Left lung (tissue), 4 donors: ENCODE measurements at regions not wholly inside any gene's neighbourhood (a gene's known extent, or its start where the extent isn't known, plus 50 kb on each side); places are given as distances from the start of the nearest gene placed in this dataset.

Experiments
- ATAC-seq: fragments of 200-7000 bp; cut with Tn5 transposase; one replicate; pipeline ENCODE4 v1.9.1; 2020; ENCODE audit warnings: moderate library complexity
- DNase-seq, 4 donors: peaks; one replicate each; pipeline ENCODE4 v3.0.0-alpha.2; 2013 to 2020
- H3K27ac ChIP-seq, 2 donors: fragments of 200-600 bp; sonication (generic) in 1 of 2; one replicate each; pipeline versions ENCODE4 v1.5.0 to v1.8.0; 2020 to 2021
- H3K27me3 ChIP-seq, 2 donors: fragments of 200-600 bp; sonication (generic) in 1 of 2; one replicate each; pipeline versions ENCODE4 v1.5.0 to v1.8.0; 2020 to 2021
- H3K36me3 ChIP-seq, 2 donors: fragments of 200-600 bp; sonication (generic) in 1 of 2; one replicate each; pipeline versions ENCODE4 v1.5.0 to v1.8.0; 2020 to 2021
- H3K4me1 ChIP-seq, 2 donors: fragments of 200-600 bp; one replicate each; pipeline ENCODE4 v1.8.0; 2021
- H3K4me3 ChIP-seq, 2 donors: fragments of 200-600 bp; sonication (generic) in 1 of 2; one replicate each; pipeline versions ENCODE4 v1.5.0 to v1.8.0; 2020 to 2021; ENCODE audit warnings: mild to moderate bottlenecking in 1 of 2
- H3K9me3 ChIP-seq, 2 donors: fragments of 200-600 bp; sonication (generic) in 1 of 2; one replicate each; pipeline versions ENCODE4 v1.5.0 to v1.8.0; 2020 to 2021
- CTCF ChIP-seq, 2 donors: fragments of 200-600 bp; sonication (generic) in 1 of 2; IDR thresholded peaks; one replicate each; pipeline versions ENCODE4 v1.5.0 to v1.8.0; 2021; ENCODE audit warnings: antibody characterized with exemption in 2 of 2
- intact Hi-C, 2 donors: fragments of 100-400 bp; cut with DNase I; formaldehyde crosslinking; loops; one replicate each; pipeline versions ENCODE4 v1.11.2 to v1.14.2; 2022
- donor health status: DM: no; HTN: yes; CAD: no.
- donor health status: DM: no; HTN: no; CAD: no.

- TF ChIP-seq CTCF (IDR thresholded peaks at IDR 0.05): no peak
- H3K27ac ChIP-seq: no peak overlapping the region
- ATAC-seq: no peak
- intact Hi-C loops: no loop called here
- no peaks in the 10 kb centered on the region for H3K4me1 ChIP-seq
- no peaks in the 10 kb centered on the region for H3K36me3 ChIP-seq
- no peak overlapping the region for H3K4me3 ChIP-seq
- H3K9me3 ChIP-seq: no peaks in the 10 kb centered on the region
- peaks cover 0 to 23% of the 10 kb centered on the region in 2 donors for H3K27me3 ChIP-seq
- DNase-seq: peak in 1 of 4 donors; percentile 71
Measured at GRCh38 chr16:88321635-88322499, 60.9 kb upstream of the ZNF469 start.

- intact Hi-C loops: no loop called here
- peaks cover 0 to 16% of the 10 kb centered on the region in 2 donors for H3K27me3 ChIP-seq
- no peak overlapping the region for H3K27ac ChIP-seq
- H3K4me1 ChIP-seq: no peaks in the 10 kb centered on the region
- DNase-seq (peak in 1 of 4 donors; percentile 54), ATAC-seq (no peak)
- no peaks in the 10 kb centered on the region for H3K9me3 ChIP-seq
- no peak overlapping the region for H3K4me3 ChIP-seq
- no peaks in the 10 kb centered on the region for H3K36me3 ChIP-seq
- no peak for TF ChIP-seq CTCF (IDR thresholded peaks at IDR 0.05)
Measured at GRCh38 chr16:88322500-88322970, 60.2 kb upstream of the ZNF469 start.

GRCh38 chr16:88323041-88323440 is 59.7 kb upstream of the ZNF469 start:
- ATAC-seq (no peak), DNase-seq (peak in 1 of 4 donors; percentile 65)
- intact Hi-C loops: no loop called here
- no peak overlapping the region for H3K4me3 ChIP-seq
- H3K36me3 ChIP-seq: no peaks in the 10 kb centered on the region
- no peaks in the 10 kb centered on the region for H3K9me3 ChIP-seq
- no peak for TF ChIP-seq CTCF (IDR thresholded peaks at IDR 0.05)
- H3K27me3 ChIP-seq: peaks cover 0 to 11% of the 10 kb centered on the region in 2 donors
- no peaks in the 10 kb centered on the region for H3K4me1 ChIP-seq
- no peak overlapping the region for H3K27ac ChIP-seq

GRCh38 chr16:88323546-88324330 is 59.0 kb upstream of the ZNF469 start:
- no peaks in the 10 kb centered on the region for H3K9me3 ChIP-seq
- intact Hi-C loops: no loop called here
- DNase-seq: peak in 1 of 4 donors; percentile 57
- no peaks in the 10 kb centered on the region for H3K4me1 ChIP-seq
- H3K27ac ChIP-seq: no peak overlapping the region
- no peak for ATAC-seq
- H3K27me3 ChIP-seq: peaks cover 0 to 4% of the 10 kb centered on the region in 2 donors
- no peak for TF ChIP-seq CTCF (IDR thresholded peaks at IDR 0.05)
- no peaks in the 10 kb centered on the region for H3K36me3 ChIP-seq
- H3K4me3 ChIP-seq: no peak overlapping the region
